ENCODE measurements at regions not wholly inside any gene's neighbourhood (a gene's known extent, or its start where the extent isn't known, plus 50 kb on each side); places are given as distances from the start of the nearest gene placed in this dataset.
A peak's percentile ranks its signal among the peaks of the same experiment; 100 is the strongest.

DNA sequence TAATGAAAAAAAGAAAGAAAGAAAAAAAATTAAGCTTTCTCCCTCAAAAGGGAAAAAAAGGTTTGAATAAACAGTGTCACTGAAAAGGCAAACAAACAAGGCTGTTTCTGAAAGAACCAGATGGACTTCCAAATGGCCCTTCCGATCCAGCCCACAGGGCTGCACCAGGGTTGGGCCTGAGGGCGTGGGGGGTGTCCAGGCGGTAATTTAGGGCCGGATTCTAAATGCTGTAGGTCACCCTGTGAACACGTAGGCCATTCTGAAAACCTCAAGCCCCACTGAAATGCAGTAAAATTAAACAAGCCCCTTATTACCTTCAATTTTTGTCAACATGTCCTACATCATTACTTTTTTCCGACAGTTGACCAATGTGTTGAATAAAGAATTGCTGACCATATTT, 132.1 kb downstream of the HSD17B3 start:
- no peak overlapping the region for H3K4me3 ChIP-seq (ENCODE audit: low read depth in 1 of 2, low read length in 2 of 2)
- no peaks in the 10 kb centered on the region for H3K36me3 ChIP-seq (ENCODE audit: control insufficient read depth in 1 of 2, insufficient read depth in 2 of 2, low read length in 2 of 2)
- H3K9me3 ChIP-seq (ENCODE audit: control insufficient read depth in 1 of 2, low read length in 2 of 2): no peaks in the 10 kb centered on the region
- H3K4me1 ChIP-seq (ENCODE audit: control insufficient read depth in 1 of 2, insufficient read depth in 2 of 2, low read length in 2 of 2): peaks cover 27 to 29% of the 10 kb centered on the region in 2 donors
- peak overlapping the region; percentile 6 for H3K27ac ChIP-seq (ENCODE audit: low read depth, low read length)
- H3K9ac ChIP-seq (ENCODE audit: low read depth in 1 of 2, low read length in 2 of 2): no peak overlapping the region
- no peaks in the 10 kb centered on the region for H3K27me3 ChIP-seq (ENCODE audit: control insufficient read depth in 1 of 2, insufficient read depth in 2 of 2, low read length in 2 of 2)

DNA sequence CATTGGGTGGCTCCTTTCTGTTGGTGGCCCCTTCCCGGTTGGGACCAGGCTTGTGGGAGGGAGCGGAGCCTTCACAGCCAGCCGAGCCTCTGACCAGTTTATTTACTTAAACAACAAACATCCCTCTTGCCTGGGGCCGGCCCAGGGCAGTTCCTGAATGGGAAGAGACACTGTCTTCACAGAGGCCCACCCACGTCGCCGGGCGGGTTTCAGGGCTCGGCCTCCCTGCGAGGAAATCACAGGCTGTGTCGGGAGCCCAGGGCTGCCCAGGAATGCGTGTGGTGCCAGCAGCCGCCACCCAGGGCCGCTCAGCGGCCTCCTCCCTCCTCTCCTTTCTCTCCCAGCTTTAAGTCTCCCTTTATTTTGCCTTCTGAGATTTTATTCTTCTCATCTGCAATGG, 132.5 kb downstream of the HSD17B3 start:
- H3K9ac ChIP-seq (ENCODE audit: low read depth in 1 of 2, low read length in 2 of 2): no peak overlapping the region
- H3K4me3 ChIP-seq (ENCODE audit: low read depth in 1 of 2, low read length in 2 of 2): no peak overlapping the region
- peak overlapping the region; percentile 6 for H3K27ac ChIP-seq (ENCODE audit: low read depth, low read length)
- H3K27me3 ChIP-seq (ENCODE audit: control insufficient read depth in 1 of 2, insufficient read depth in 2 of 2, low read length in 2 of 2): no peaks in the 10 kb centered on the region
- no peaks in the 10 kb centered on the region for H3K36me3 ChIP-seq (ENCODE audit: control insufficient read depth in 1 of 2, insufficient read depth in 2 of 2, low read length in 2 of 2)
- H3K4me1 ChIP-seq (ENCODE audit: control insufficient read depth in 1 of 2, insufficient read depth in 2 of 2, low read length in 2 of 2): peaks cover 23 to 25% of the 10 kb centered on the region in 2 donors
- H3K9me3 ChIP-seq (ENCODE audit: control insufficient read depth in 1 of 2, low read length in 2 of 2): no peaks in the 10 kb centered on the region

DNA sequence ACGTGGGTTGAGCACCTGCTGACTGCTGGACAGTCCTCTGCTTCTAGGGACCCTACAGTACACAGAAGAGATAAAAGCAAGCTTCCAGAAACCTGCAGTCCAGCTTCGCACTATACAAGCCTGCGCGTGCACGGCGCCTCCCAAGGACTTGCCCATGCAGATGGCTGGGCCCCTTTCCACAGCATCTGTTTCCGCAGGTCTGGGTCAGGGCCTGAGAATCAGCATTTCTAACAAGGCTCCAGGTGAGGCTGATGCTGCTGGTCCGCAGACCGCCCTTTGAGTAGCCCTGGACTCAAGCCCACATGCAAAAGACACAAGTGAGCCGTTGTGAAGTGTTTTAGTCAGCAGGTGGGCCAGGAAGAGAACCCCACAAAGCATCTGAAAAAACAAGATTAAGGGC, 133.1 kb downstream of the HSD17B3 start:
- Histone ChIP-seq H3K27ac (ENCODE audit: low read depth, low read length) (peak overlapping the region; percentile 6), H3K9ac (ENCODE audit: low read depth in 1 of 2, low read length in 2 of 2) (no peak overlapping the region)

DNA sequence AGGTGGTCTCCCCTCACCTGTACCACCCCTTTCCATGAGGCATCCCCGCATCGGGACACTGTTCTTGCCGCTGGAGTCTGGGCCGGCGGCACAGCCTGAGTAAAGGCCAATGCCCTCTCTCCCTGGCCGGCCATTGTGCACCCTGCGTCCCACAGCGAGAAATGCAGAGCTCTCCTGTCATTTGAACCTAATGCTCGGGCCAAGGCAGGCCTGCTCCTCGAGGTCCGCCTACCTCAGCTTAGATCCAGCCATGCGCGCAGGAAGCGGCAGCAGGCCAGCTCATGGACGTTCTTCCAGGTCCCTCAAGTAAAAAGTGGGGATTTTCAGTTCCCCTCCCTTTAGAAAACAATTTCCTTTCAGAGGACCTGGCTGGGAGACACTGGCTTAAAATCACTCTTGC, 135.0 kb downstream of the HSD17B3 start:
- Histone ChIP-seq H3K27me3 (ENCODE audit: control insufficient read depth in 1 of 2, insufficient read depth in 2 of 2, low read length in 2 of 2) (no peaks in the 10 kb centered on the region), H3K36me3 (ENCODE audit: control insufficient read depth in 1 of 2, insufficient read depth in 2 of 2, low read length in 2 of 2) (no peaks in the 10 kb centered on the region), H3K9ac (ENCODE audit: low read depth in 1 of 2, low read length in 2 of 2) (no peak overlapping the region), H3K4me1 (ENCODE audit: control insufficient read depth in 1 of 2, insufficient read depth in 2 of 2, low read length in 2 of 2) (peaks cover 7% of the 10 kb centered on the region in 2 donors), H3K27ac (ENCODE audit: low read depth, low read length) (no peak overlapping the region), H3K9me3 (ENCODE audit: control insufficient read depth in 1 of 2, low read length in 2 of 2) (no peaks in the 10 kb centered on the region), H3K4me3 (ENCODE audit: low read depth in 1 of 2, low read length in 2 of 2) (no peak overlapping the region)

More for the DNA sequence above, 133.1 kb downstream of the HSD17B3 start:
- Histone ChIP-seq H3K4me1 (ENCODE audit: control insufficient read depth in 1 of 2, insufficient read depth in 2 of 2, low read length in 2 of 2) (peaks cover 18 to 19% of the 10 kb centered on the region in 2 donors), H3K9me3 (ENCODE audit: control insufficient read depth in 1 of 2, low read length in 2 of 2) (no peaks in the 10 kb centered on the region), H3K27me3 (ENCODE audit: control insufficient read depth in 1 of 2, insufficient read depth in 2 of 2, low read length in 2 of 2) (no peaks in the 10 kb centered on the region), H3K36me3 (ENCODE audit: control insufficient read depth in 1 of 2, insufficient read depth in 2 of 2, low read length in 2 of 2) (no peaks in the 10 kb centered on the region), H3K4me3 (ENCODE audit: low read depth in 1 of 2, low read length in 2 of 2) (no peak overlapping the region)

DNA sequence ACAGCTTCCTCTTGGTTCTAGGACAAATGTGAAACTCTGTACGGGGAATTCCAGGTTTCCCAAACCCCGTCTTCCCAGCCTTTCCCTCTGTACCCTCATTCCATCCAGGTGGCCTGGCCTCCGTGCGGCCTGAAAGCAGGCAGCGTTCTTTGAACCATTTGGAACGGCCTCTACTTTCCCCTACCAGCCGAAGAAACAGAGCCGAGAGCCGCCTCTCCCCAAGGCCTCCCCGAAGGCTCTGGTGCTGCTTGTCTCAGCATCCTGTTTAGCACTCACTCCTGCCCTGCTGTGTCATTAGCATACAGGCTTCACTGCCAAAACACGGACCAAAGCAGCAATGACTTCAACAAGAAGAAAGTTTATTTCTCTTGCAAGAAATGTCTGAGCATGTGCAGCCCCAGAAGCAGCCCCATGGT, 137.7 kb downstream of the HSD17B3 start:
- H3K9ac ChIP-seq (ENCODE audit: low read depth in 1 of 2, low read length in 2 of 2): no peak overlapping the region
- H3K27me3 ChIP-seq (ENCODE audit: control insufficient read depth in 1 of 2, insufficient read depth in 2 of 2, low read length in 2 of 2): no peaks in the 10 kb centered on the region

DNA sequence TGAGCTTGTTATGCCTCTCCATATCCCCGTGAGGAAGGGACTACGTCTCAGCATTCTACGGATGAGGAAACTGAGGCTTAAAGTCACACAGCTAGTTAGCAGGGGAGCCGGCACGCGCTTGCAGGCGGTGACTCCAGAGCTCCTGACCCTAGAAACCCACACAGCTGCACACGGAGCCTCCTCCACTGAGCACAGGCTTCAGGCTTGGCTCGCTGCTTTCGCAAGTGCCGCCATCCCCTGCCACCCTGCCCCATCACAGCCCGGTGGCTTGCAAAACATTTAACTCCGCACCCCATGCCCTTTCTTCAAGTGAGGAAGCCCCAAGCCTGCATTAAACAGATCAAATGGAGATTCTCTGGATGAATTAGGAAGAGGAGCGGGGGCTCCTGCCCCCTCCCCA, 138.3 kb downstream of the HSD17B3 start:
- H3K4me1 ChIP-seq (ENCODE audit: control insufficient read depth in 1 of 2, insufficient read depth in 2 of 2, low read length in 2 of 2): peaks cover 0 to 2% of the 10 kb centered on the region in 2 donors
- H3K27me3 ChIP-seq (ENCODE audit: control insufficient read depth in 1 of 2, insufficient read depth in 2 of 2, low read length in 2 of 2): no peaks in the 10 kb centered on the region
- no peak overlapping the region for H3K27ac ChIP-seq (ENCODE audit: low read depth, low read length)
- H3K4me3 ChIP-seq (ENCODE audit: low read depth in 1 of 2, low read length in 2 of 2): no peak overlapping the region
- no peaks in the 10 kb centered on the region for H3K9me3 ChIP-seq (ENCODE audit: control insufficient read depth in 1 of 2, low read length in 2 of 2)
- no peak overlapping the region for H3K9ac ChIP-seq (ENCODE audit: low read depth in 1 of 2, low read length in 2 of 2)
- no peaks in the 10 kb centered on the region for H3K36me3 ChIP-seq (ENCODE audit: control insufficient read depth in 1 of 2, insufficient read depth in 2 of 2, low read length in 2 of 2)

More for the DNA sequence above, 137.7 kb downstream of the HSD17B3 start:
- Histone ChIP-seq H3K9me3 (ENCODE audit: control insufficient read depth in 1 of 2, low read length in 2 of 2) (no peaks in the 10 kb centered on the region), H3K4me3 (ENCODE audit: low read depth in 1 of 2, low read length in 2 of 2) (no peak overlapping the region), H3K27ac (ENCODE audit: low read depth, low read length) (no peak overlapping the region), H3K36me3 (ENCODE audit: control insufficient read depth in 1 of 2, insufficient read depth in 2 of 2, low read length in 2 of 2) (no peaks in the 10 kb centered on the region), H3K4me1 (ENCODE audit: control insufficient read depth in 1 of 2, insufficient read depth in 2 of 2, low read length in 2 of 2) (peaks cover 0 to 7% of the 10 kb centered on the region in 2 donors)

DNA sequence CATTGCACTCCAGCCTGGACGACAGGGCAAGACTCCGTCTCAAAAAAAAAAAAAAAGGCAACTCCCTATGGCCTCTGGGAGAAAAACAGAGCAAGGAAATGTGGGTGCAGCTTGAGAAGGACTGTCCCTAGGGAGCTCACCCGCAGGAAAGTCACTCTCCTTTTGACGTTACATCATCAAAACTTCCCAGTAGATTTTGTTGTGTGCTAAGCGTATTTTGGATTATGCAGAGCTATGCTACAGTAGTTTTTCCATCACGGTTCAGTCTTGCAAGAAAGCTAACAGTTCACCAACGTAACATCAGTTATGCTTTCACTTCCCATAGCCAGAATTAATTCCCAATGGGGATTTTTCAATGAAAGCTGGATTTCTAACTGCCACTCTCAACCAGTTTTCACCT, 138.8 kb downstream of the HSD17B3 start:
- no peaks in the 10 kb centered on the region for H3K9me3 ChIP-seq (ENCODE audit: control insufficient read depth in 1 of 2, low read length in 2 of 2)
- no peak overlapping the region for H3K9ac ChIP-seq (ENCODE audit: low read depth in 1 of 2, low read length in 2 of 2)
- H3K36me3 ChIP-seq (ENCODE audit: control insufficient read depth in 1 of 2, insufficient read depth in 2 of 2, low read length in 2 of 2): no peaks in the 10 kb centered on the region
- H3K4me1 ChIP-seq (ENCODE audit: control insufficient read depth in 1 of 2, insufficient read depth in 2 of 2, low read length in 2 of 2): no peaks in the 10 kb centered on the region
- H3K27ac ChIP-seq (ENCODE audit: low read depth, low read length): no peak overlapping the region
- H3K27me3 ChIP-seq (ENCODE audit: control insufficient read depth in 1 of 2, insufficient read depth in 2 of 2, low read length in 2 of 2): no peaks in the 10 kb centered on the region
- no peak overlapping the region for H3K4me3 ChIP-seq (ENCODE audit: low read depth in 1 of 2, low read length in 2 of 2)

DNA sequence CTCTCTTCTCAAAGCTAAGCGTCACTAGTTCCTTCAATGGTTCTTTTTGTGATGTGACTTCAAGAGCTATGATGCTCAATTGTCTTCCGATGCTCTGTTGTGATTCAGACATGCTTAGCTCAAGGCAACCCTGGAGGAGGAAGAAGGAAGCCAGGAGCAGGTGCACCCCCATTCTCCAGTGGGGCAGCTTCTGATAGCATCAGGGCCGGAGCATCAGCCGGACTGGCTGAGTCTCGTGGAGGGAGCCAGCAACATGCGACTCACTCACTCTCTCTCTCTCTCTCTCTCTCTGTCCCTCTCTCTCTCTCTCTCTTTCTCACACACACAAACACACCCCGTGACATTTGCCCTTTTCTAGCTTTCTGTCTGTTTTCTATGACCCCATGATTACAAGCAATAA, 140.2 kb downstream of the HSD17B3 start:
- Histone ChIP-seq H3K9me3 (ENCODE audit: control insufficient read depth in 1 of 2, low read length in 2 of 2) (no peaks in the 10 kb centered on the region), H3K4me3 (ENCODE audit: low read depth in 1 of 2, low read length in 2 of 2) (no peak overlapping the region), H3K36me3 (ENCODE audit: control insufficient read depth in 1 of 2, insufficient read depth in 2 of 2, low read length in 2 of 2) (no peaks in the 10 kb centered on the region), H3K4me1 (ENCODE audit: control insufficient read depth in 1 of 2, insufficient read depth in 2 of 2, low read length in 2 of 2) (no peaks in the 10 kb centered on the region), H3K27ac (ENCODE audit: low read depth, low read length) (no peak overlapping the region), H3K27me3 (ENCODE audit: control insufficient read depth in 1 of 2, insufficient read depth in 2 of 2, low read length in 2 of 2) (no peaks in the 10 kb centered on the region), H3K9ac (ENCODE audit: low read depth in 1 of 2, low read length in 2 of 2) (no peak overlapping the region)

DNA sequence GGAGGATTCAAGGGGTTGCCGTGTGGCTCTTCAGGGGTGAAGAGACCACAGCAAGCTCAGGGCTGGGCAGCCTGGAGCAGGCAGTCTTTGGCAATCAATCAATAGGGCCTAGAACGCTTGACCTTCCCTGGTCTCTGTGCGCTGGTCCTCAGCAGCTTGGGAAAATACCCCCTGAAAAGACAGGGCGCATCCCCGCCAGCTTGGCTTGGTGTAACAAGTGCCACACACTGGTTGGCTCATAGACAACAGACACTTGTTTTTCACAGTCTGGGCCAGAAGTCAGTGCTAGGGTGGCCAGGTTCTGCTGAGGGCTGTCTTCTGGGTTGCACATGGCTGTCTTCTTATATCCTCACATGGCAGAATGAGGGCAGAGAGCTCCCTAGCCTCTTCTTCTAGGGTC, 141.1 kb downstream of the HSD17B3 start:
- Histone ChIP-seq H3K9ac (ENCODE audit: low read depth in 1 of 2, low read length in 2 of 2) (no peak overlapping the region), H3K4me3 (ENCODE audit: low read depth in 1 of 2, low read length in 2 of 2) (no peak overlapping the region), H3K27me3 (ENCODE audit: control insufficient read depth in 1 of 2, insufficient read depth in 2 of 2, low read length in 2 of 2) (no peaks in the 10 kb centered on the region)

DNA sequence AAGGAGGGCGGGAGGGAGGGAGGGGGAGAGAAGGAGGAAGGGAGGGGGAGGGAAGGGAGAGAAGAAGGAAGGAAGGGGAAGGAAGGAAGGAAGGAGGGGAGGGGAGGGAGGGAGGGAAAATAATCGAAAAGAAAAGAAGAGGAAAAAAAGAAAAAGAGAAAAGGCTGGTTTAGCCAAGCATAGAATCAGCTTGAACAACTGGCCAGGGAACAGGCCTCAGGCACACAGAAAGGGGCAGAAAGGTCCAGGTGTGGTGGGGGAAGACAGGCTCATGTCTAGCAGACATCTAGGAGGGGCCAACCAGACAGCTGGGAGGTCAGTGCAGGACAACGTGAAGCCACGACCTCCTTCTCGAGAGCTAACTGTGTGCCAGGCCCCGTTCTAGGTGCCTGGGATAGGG, 141.8 kb downstream of the HSD17B3 start:
- H3K27ac ChIP-seq (ENCODE audit: low read depth, low read length): no peak overlapping the region
- peaks cover 0 to 4% of the 10 kb centered on the region in 2 donors for H3K4me1 ChIP-seq (ENCODE audit: control insufficient read depth in 1 of 2, insufficient read depth in 2 of 2, low read length in 2 of 2)
- H3K9me3 ChIP-seq (ENCODE audit: control insufficient read depth in 1 of 2, low read length in 2 of 2): no peaks in the 10 kb centered on the region
- no peaks in the 10 kb centered on the region for H3K36me3 ChIP-seq (ENCODE audit: control insufficient read depth in 1 of 2, insufficient read depth in 2 of 2, low read length in 2 of 2)
- no peaks in the 10 kb centered on the region for H3K27me3 ChIP-seq (ENCODE audit: control insufficient read depth in 1 of 2, insufficient read depth in 2 of 2, low read length in 2 of 2)
- no peak overlapping the region for H3K9ac ChIP-seq (ENCODE audit: low read depth in 1 of 2, low read length in 2 of 2)
- no peak overlapping the region for H3K4me3 ChIP-seq (ENCODE audit: low read depth in 1 of 2, low read length in 2 of 2)

More for the DNA sequence above, 141.1 kb downstream of the HSD17B3 start:
- Histone ChIP-seq H3K9me3 (ENCODE audit: control insufficient read depth in 1 of 2, low read length in 2 of 2) (no peaks in the 10 kb centered on the region), H3K36me3 (ENCODE audit: control insufficient read depth in 1 of 2, insufficient read depth in 2 of 2, low read length in 2 of 2) (no peaks in the 10 kb centered on the region), H3K27ac (ENCODE audit: low read depth, low read length) (no peak overlapping the region), H3K4me1 (ENCODE audit: control insufficient read depth in 1 of 2, insufficient read depth in 2 of 2, low read length in 2 of 2) (peaks cover 0 to 4% of the 10 kb centered on the region in 2 donors)

DNA sequence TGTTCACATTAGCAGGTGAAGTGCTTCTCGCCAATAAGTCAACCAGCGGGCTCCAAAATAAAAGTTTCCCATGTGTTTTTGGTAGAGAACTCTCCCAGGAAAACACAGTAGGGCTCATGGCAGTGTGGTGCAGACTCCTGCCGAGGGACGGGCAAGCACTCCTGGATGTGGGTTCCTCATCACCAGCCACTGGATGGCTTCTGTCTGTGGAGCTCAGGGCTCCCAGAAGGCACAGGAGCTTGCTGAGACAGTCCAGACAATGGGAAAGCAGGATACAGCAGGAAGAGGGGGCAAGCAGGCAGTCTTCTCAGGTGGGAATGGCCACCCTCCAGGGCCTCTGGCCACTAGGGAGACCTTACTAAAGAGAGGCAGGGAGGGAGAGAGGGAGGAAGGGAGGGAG, 142.4 kb downstream of the HSD17B3 start:
- no peak overlapping the region for H3K27ac ChIP-seq (ENCODE audit: low read depth, low read length)
- H3K36me3 ChIP-seq (ENCODE audit: control insufficient read depth in 1 of 2, insufficient read depth in 2 of 2, low read length in 2 of 2): no peaks in the 10 kb centered on the region
- H3K4me3 ChIP-seq (ENCODE audit: low read depth in 1 of 2, low read length in 2 of 2): no peak overlapping the region
- no peak overlapping the region for H3K9ac ChIP-seq (ENCODE audit: low read depth in 1 of 2, low read length in 2 of 2)
- H3K4me1 ChIP-seq (ENCODE audit: control insufficient read depth in 1 of 2, insufficient read depth in 2 of 2, low read length in 2 of 2): peaks cover 0 to 4% of the 10 kb centered on the region in 2 donors
- no peaks in the 10 kb centered on the region for H3K27me3 ChIP-seq (ENCODE audit: control insufficient read depth in 1 of 2, insufficient read depth in 2 of 2, low read length in 2 of 2)
- H3K9me3 ChIP-seq (ENCODE audit: control insufficient read depth in 1 of 2, low read length in 2 of 2): no peaks in the 10 kb centered on the region
